GF-D8 (cell line): ENCODE measurements at regions not wholly inside any gene's neighbourhood (a gene's known extent, or its start where the extent isn't known, plus 50 kb on each side); places are given as distances from the start of the nearest gene placed in this dataset.

Experiments used
- DNase-seq: peaks from one replicate; lab custom pipeline; 2025; lab: John Stamatoyannopoulos, UW

- no peak for DNase-seq
Observed at GRCh38 chr14:49240383-49240782, 345.8 kb downstream of the RPS29 start.

DNA sequence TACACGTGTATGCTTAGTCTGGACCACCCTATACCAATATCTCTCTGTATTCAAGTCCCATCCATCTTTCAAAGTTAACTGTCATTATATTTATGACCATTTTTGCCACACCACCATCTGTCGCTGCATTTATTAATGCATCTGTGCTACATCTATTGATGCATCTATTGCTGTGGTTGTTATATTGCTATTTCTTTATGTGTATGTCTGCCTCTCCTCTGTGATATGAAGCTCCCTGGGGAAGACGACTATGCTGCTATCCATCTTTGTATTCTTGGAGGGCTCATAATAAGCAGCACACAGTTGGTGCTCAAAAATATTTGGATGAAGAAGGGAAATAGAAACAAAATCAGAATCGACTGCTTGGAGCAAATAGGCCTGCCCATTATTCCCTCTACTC lies 357.6 kb downstream of the RPS29 start:
- no peak for DNase-seq

- DNase-seq: no peak
Observed at GRCh38 chr14:49221316-49221715, 364.9 kb downstream of the RPS29 start.

GRCh38 chr14:49220492-49220891 lies 365.7 kb downstream of the RPS29 start:
- no peak for DNase-seq

DNA sequence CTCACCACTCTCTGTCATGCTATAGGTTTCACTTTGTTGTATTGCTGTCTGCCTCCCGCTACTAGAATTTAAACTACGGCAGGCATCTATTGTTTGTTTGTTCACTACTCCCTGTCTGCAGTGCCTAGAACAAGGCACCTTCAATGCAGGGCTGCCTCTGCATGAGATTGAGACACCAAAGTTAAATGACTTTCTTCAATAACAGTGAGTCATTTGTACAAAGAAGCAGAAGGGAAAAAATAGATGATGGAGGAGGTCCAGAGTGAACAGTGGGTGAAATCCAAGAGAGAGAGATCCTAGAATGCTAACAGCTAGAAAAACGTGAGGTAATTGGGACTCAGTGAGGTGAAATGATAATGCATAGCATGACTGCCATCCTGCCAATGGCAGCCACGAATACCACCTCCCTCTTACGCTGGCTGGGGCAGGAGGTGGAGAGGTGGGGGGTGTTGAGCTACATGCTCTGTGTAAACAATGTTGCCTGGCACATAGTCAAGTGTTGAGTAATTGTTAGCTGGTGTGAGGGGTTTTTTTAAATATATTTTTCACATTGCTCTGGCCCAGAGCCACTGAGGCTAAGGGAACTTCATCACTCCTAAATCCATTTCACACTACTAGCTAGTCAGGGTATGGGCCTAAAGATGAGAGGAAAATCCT lies 367.6 kb downstream of the RPS29 start:
- DNase-seq: no peak

DNA sequence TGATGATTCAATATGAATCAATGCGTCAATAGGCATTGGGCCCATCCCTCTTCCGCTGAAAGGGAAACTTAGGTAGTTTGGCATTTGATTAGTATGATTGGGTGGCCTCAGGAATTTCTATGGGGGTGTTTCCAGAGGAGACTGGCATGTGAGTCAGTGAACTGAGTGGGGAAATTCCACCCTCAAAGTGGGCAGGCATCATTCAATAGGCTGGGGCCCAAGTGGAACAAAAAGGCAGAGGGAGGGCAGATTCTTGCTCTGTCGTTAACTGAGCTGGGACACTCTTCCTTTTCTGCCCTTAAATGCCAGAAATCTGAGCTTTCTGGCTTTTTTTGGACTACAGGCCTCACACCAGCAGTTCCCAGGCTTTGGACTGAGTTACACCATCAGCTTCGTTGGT lies 373.5 kb downstream of the RPS29 start:
- DNase-seq: no peak

DNA sequence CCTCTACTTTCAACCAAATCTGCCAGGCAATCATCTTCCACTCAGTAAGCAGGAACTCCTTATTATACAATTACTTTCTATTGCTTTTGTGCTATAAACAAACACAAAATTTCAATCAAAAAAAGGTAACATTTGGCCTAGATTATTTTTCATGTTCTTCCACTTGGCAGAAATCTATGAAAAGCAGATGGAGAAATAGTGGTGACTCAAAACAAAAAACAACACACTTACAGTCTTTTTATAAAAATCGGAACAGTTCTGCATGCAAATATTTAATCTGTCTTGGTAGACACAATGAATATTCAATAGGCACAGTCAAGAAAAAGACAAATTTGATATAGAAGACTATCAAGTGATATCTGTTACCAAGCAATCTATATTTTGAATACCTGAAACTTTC lies 376.8 kb downstream of the RPS29 start:
- DNase-seq: no peak

DNA sequence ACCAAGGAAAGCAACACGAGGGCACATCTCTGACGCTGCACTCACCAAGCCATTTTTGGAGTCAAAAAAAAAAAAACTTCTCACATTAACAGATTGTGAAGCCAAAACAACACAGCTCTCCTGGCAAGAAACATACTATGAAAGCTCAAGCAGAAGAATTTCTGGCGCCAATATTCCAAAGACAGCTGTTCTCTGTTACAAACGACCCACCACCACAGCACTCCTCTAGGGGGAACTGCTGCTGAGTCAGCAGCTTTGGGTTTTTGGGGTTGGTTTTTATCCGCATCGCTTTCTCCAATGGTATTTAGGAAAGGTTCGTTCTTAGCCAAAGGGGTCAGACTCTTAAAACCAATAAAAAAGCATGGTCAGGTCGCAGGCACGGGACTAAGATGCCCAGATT lies 379.4 kb downstream of the RPS29 start:
- DNase-seq: no peak

DNA sequence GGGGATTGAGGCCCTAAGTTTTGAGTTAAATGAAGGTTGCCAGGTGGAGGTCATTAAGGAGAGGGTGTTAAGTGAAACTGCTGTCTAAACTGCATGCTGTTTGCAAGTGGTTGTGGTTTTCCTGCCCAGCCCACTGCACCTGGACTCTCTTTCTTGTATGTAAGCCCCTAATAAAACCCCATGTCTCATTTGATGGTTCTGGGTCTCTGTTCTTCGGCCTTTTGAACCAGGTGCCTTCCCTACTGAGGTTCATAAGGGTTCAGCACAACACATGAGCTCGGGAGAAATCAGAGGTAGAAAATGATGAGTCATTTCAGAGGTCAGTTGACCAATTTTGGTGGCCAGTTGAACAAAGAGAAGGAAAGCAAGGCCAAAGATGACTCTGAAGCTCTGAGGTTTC lies 382.5 kb downstream of the RPS29 start:
- no peak for DNase-seq

GRCh38 chr14:49199159-49199558 lies 387.0 kb downstream of the RPS29 start:
- DNase-seq: no peak

- DNase-seq: no peak
Observed at GRCh38 chr14:49196327-49196726, 389.9 kb downstream of the RPS29 start.

- no peak for DNase-seq
Observed at GRCh38 chr14:49194067-49194466, 392.1 kb downstream of the RPS29 start.

DNA sequence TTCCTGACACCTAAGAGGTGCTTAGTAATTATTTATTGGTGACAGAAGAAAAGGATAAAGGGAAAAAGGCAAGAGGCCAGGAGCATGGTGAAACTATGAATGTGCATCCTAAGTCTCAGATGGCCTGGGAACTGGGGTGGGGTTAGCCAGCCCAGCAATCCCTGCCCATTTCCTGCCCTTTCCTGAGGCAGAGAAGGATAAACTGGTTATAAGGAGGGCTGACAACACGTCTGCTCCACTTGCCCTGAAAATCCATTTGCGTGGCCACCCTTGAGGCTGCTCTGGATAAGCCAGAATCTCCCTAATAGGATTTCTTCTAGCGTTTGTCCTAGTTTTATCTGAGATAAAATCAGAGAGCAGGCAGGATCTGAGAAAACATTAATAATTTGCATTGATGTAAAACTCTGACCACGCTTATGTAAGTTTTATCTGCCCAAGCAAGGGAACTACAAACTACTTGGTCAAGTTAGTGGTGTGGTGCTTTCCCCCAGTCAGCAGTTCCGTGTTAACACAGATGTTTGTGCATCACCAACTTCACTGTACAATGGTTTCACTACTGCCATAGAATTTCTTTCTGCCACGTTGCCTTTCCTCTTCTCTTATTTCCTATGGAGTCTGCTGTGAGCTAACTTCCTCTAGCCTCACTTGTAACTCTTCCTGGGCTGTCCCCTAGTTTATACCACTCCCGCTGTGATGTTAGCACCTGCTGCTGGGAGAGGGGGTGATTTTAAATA lies 392.7 kb downstream of the RPS29 start:
- DNase-seq: no peak

GRCh38 chr14:49191380-49191779 lies 394.8 kb downstream of the RPS29 start:
- DNase-seq: no peak

DNA sequence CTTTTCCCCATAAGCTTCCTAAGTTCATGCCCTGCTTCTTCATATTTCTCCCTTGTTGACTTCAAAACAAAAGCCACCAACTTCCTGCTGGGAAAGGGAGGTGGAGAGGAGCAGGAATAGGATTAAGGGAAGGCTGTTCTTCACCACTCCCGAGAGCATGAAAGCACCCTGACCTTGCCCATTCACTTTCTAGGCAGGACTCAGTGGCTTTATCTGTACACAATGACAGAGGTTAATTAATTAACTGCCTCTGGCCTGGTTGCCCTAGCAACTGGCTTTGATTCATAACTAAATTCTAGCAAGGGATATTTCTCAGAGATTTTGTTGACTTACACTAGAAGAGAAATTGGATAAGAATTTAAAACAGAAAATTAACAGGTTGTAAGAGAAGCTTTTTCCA lies 396.8 kb downstream of the RPS29 start:
- DNase-seq: no peak

GRCh38 chr14:49187799-49188198 lies 398.4 kb downstream of the RPS29 start:
- no peak for DNase-seq

GRCh38 chr14:49173765-49174373 lies 412.3 kb downstream of the RPS29 start:
- DNase-seq: peak; percentile 25

- DNase-seq: no peak
Observed at GRCh38 chr14:49164074-49164473, 422.1 kb downstream of the RPS29 start.

GRCh38 chr14:49160983-49161382 lies 425.2 kb downstream of the RPS29 start:
- no peak for DNase-seq

DNA sequence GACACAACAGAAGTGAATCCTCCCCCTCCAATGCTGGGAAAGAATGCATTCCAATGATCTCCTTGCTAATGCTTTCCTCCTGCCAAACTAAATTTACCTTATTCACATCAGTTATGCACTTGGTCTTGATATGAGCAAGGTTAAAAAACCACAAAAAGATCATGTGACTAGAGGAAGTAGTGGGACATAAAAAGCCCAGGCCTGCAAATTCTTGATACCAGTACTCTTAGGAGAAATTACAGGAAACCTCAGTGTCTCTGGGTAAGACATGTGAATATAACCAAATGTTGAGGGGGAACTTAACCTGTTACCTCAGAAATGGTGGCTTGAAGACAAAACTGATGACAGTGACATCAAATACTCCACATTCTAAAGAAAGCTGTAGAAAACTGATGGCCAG lies 427.1 kb downstream of the RPS29 start:
- no peak for DNase-seq

- DNase-seq: no peak
Observed at GRCh38 chr14:49139593-49139992, 446.6 kb downstream of the RPS29 start.

- no peak for DNase-seq
Observed at GRCh38 chr14:49134940-49135339, 451.2 kb downstream of the RPS29 start.

GRCh38 chr14:49121246-49121645 lies 464.9 kb downstream of the RPS29 start:
- no peak for DNase-seq
